NCI-H82 treated with DMSO at 0.1 percent for 48 hours (cell line): ENCODE measurements at regions not wholly inside any gene's neighbourhood (a gene's known extent, or its start where the extent isn't known, plus 50 kb on each side); places are given as distances from the start of the nearest gene placed in this dataset.

Experiments
- DNase-seq: peaks from one replicate; lab custom pipeline; 2025; ENCODE audit not compliant: unreplicated experiment; lab: John Stamatoyannopoulos, UW

DNA sequence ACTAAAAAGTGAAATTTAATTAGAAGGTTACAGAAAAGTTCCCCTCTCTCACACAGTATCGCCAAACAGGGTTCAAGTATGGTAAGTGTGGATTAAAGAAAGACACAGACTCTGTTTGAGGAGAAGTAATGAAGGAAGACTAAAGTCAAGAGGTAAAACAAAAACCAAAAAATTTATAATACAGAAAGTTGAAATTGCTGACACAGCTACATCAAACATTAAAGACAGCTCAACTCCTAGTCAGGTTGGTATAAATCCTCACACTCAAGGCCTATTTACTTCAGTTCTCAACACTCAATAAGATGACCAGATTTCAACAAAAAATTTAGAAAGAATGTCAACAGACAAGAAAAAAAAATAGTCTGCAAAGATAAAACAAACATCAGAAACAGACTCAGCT is 300.5 kb upstream of the LINC00305 start:
- DNase-seq = no peak

DNA sequence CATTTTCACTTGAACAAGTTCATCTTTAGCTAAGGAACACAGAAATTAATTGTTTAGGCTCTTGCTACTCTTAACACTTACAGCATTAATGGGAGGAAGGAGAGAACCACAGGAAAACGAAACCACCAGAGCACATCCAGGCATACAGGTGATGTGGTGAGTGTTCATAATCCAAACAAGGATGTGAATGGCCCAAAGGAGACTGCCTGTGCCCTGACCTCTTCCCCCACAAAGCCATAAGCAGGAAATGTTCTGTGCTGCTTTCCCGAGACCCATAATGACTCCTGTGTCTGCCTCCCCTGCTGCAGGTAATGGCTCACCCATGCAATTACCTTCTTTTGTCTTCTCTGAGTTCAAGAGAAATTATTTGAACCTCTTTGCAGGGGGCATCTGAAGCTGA is 295.9 kb upstream of the LINC00305 start:
- DNase-seq = no peak

- DNase-seq = no peak
These were observed 289.3 kb upstream of the LINC00305 start for GRCh38 chr18:64438178-64438577.

GRCh38 chr18:64436111-64436510 is 287.2 kb upstream of the LINC00305 start:
- DNase-seq = no peak

- no peak for DNase-seq
These were observed 270.3 kb upstream of the LINC00305 start for GRCh38 chr18:64419156-64419555.

DNA sequence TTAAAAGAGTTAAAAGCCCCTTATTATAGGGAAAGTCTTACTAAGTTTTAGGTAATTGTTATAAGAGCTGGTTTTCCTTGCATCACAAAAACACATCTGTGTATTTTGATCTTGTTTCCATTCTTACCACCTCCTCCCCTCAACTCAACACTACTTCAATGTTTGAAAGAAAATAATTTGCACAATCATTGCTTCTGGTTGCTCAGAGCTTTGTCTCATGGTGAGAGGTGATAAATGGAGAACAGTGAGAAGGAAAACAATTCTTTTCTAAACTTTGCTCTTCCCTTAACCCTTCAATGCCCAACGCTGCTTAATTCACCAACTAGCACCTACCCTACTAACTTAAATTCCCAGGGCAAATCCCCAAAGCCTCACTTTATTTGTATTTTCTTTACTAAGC is 268.1 kb upstream of the LINC00305 start:
- DNase-seq = no peak

DNA sequence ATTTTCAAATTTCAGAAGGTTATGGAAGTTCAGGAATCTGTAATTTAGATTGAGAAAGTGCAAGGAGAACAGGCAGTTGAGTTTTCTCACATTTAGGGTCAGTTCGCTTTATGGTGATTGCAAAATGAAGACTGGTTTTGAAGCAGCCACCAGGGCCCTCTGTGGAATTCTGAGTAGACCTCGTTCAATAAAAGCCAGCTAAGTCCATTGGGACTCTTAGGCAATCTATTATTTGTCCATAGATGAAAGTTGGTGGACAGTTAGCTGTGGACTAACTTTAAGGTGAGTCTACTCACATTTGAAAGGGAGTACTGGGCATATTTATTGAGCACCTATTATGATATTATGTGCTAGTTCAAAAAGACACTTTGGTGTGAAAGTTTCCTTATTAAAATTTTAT is 266.3 kb upstream of the LINC00305 start:
- DNase-seq = no peak

- no peak for DNase-seq
These were observed 261.8 kb upstream of the LINC00305 start for GRCh38 chr18:64410685-64411084.

- DNase-seq = no peak
These were observed 260.6 kb upstream of the LINC00305 start for GRCh38 chr18:64409511-64409910.

GRCh38 chr18:64407606-64408005 is 258.7 kb upstream of the LINC00305 start:
- DNase-seq = no peak

- DNase-seq = no peak
These were observed 256.3 kb upstream of the LINC00305 start for GRCh38 chr18:64405161-64405560.

DNA sequence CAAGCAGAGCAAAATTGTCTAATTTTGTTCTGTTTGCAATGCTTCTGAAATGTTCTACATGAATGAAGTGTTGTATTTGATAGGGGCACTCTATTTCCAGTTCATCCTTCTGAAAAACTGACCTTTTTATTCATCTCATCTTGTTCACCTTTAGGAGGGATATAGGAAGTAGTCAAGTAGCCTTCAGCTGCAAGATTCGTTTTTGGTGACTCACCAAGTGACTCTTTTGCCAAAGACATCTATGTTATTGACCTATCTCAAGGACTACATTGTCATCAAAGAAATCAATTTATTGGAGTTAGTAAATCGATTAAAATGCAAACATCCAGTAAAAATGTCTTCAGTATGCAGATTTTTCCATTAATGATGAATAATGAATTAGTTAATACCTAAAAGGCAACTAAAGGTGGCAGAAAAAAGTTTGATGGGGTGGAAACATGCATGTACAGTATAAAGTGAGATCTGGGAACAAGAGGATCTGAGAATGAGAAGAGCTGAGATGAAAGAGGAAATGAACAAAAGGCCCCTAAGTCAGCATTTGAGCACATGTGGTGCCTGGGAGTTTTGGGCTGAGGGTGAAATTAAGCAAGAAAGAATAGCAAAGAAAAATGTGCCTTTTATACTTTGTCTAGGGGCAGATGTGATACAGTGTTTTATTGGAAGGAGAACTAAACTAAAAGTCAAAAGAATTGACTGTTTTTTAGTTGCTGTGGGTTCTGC is 255.1 kb upstream of the LINC00305 start:
- DNase-seq = no peak

DNA sequence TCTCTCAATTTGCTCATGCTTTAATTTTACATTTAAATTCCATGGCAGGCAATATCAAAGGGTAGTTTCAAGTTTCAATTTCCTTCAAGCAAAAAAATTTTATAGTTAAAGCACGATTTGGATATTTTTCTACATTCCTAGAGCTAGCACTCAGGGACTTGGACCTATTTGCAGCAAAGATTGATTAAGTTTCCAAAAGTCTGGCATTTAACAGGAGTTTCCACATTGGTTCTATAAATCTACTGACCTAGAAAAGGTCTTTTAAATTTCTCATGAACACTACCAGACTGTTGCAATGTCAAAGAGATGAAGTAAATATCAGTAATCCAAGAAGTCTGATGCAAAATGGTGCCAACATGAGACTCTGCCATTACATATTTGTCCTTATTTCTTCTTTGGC is 253.7 kb upstream of the LINC00305 start:
- DNase-seq = no peak

DNA sequence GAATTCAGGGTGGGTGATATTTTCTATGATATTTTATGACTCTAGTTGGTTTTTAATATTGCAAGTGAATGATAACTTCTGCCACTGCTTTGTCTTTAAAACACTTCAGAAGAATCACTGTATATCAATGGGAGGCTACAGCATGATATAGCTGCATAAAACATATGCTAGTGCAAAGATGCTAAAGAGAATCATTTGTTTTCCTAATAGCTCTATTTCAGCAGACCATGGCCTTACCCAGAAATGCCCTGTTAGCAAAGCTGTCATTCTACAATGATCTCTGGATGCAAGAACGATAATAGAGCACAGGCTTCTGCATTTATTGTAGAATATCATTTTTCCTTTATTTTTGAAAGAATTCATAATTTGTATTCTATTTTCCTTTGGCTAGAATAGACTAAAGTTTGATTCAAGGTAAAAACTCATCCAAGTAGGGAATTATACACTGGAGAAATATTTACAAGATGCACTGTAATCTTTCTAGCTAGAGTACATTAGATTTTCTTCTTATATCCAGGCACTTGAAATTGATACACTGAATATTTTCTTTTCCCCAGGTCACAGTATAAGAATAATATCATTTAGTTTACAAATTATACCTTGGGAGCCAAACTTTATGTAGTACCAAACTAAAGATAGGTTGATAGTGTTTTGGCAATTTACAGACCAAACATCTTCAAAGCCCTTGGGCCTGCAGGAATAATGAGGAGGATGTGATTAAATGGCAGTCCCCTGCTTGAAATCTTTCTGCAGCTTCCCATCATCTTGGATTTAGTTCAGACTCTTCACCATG is 252.6 kb upstream of the LINC00305 start:
- no peak for DNase-seq

DNA sequence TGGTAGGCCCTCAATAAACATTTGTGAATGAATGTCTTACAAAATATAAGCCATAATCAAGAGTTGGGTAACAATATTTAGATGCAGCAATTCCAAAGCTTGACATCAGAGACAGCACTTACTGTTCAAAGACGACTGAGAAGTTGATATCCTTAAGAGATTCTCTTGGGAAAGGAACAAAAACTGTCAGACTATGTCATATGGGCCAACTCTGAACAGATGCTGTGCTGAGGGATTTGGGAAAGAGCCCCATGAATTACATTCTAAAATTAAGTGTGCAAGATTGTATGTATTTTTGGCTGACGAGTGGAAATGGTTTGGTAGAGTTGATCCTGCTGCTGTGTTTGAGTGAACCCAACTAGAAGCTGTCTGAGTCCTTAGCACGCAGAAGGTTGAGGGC is 250.7 kb upstream of the LINC00305 start:
- no peak for DNase-seq

DNA sequence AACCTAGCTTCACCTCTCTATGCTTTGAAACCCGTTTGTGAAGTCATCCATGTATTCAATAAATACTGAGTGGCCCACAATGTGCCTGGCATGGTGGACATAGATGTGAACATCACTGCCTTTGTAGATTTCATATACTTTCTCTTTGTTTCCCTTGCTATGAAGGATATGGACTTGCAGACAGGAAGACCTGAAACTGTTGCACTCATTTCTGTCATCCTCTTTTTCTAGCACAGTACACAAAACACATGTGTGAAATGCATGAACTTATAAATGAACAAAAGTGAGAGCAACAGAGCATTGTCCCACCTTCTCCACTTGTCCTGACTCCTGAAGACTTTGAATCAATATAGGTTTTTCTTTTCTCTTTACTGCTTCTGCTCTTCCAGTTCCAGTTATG is 249.4 kb upstream of the LINC00305 start:
- DNase-seq = no peak

- DNase-seq = no peak
These were observed 243.3 kb upstream of the LINC00305 start for GRCh38 chr18:64392202-64392601.

DNA sequence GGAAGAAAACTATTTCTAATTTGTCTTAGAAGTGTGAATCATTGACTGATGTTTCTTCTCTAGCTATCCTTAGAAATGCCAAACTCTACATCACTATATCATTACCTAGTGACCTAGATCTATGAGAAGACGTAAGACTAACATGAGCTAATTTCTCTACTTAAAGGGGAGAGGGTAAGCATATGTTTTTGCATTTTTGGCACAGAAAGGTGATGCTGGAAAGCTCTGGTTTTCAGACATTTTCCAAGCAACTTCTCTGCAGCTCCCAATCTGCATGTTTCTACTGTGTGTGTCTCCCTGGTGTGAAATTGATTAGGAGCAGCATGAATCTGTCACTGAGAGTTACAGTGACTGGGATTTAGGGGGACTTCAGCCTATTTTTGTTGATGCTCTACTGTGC is 235.2 kb upstream of the LINC00305 start:
- no peak for DNase-seq

DNA sequence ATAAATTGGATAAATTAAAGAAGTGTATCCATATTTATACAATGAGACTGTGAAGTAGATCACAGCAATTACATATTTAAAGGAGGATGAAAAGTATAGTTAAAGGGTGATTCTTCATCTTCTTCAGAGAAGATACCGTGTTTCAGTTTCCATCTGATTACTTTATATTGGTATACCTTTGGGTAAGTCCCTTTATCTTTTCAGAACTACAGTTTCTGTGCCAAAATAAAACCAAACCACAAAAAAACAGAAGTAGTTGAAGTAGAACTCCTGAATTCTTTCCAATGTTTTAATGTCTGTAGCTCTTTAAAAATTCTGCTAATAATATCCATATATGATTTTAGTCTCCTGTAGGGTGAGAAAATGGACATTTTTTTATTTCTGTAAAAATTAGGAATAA is 231.2 kb upstream of the LINC00305 start:
- no peak for DNase-seq

GRCh38 chr18:64379662-64380061 is 230.8 kb upstream of the LINC00305 start:
- DNase-seq = no peak

DNA sequence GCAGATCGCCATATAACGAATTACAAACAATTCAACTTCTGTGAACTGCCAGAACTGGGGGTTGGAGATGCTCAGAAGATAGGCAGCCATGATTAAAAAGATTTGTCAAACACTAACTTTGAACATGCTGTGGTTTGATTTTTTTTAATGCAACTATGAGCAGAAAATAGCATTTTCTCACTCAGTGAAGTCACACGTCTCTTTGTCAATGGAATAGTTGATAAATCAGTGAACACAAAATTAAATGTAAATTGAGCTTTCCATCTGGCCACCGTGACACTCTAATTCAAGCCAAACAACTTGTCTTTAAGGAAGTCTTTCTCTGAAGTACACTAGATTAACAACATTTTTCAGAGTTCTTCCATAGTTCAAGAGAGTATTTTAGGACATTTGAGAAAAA is 228.6 kb upstream of the LINC00305 start:
- no peak for DNase-seq

GRCh38 chr18:64372850-64373249 is 224.0 kb upstream of the LINC00305 start:
- DNase-seq = no peak
